T47D (cell line): ENCODE measurements at regions not wholly inside any gene's neighbourhood (a gene's known extent, or its start where the extent isn't known, plus 50 kb on each side); places are given as distances from the start of the nearest gene placed in this dataset.

Experiments
- DNase-seq, 2 experiments: peaks; one replicate each; pipeline versions ENCODE4 v3.0.0 to v3.0.0-alpha.2; 2011 to 2012; ENCODE audit warnings: low read depth in 1 of 2, low spot score in 1 of 2
- JUND ChIP-seq: IDR thresholded peaks from 2 replicates; pipeline ENCODE4 v1.6.1; 2012; ENCODE audit warnings: low read depth
- in situ Hi-C: cut with HindIII; loops from 2 replicates; pipeline ENCODE4 v1.10.0; 2016; ENCODE audit warnings: low sequenced_read_pairs, low pct_unique_long_range_greater_than_20kb

- DNase-seq: no peak
- TF ChIP-seq JUND: no peak
- in situ Hi-C loops: no loop called here
Measured at GRCh38 chr12:114201794-114202193, 204.2 kb downstream of the TBX5 start.

DNA sequence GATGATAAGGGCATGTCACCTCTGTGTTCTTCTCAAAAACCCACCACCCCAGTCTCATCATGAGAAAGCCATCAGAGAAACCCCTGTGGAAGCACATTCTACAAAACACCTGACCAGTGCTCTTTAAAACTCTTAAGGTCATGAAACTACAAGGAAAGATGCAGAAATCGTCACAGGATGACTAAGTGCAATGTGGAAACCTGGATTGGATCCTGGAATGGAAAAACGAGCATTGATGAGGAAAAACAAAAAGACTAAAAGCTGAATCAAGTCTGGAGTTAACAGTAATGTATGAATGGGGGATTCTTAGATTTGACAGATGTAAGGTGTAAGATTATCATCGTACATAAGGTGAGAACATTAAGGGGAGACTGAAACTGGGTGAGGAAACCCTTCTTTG is 211.0 kb downstream of the TBX5 start:
- DNase-seq: no peak
- TF ChIP-seq JUND: no peak
- in situ Hi-C loops: no loop called here

GRCh38 chr12:114194066-114194465 is 211.9 kb downstream of the TBX5 start:
- in situ Hi-C loops: no loop called here
- no peak for TF ChIP-seq JUND
- no peak for DNase-seq

- in situ Hi-C loops: no loop called here
- no peak for DNase-seq
Measured at GRCh38 chr12:114193474-114193873, 212.5 kb downstream of the TBX5 start.

DNA sequence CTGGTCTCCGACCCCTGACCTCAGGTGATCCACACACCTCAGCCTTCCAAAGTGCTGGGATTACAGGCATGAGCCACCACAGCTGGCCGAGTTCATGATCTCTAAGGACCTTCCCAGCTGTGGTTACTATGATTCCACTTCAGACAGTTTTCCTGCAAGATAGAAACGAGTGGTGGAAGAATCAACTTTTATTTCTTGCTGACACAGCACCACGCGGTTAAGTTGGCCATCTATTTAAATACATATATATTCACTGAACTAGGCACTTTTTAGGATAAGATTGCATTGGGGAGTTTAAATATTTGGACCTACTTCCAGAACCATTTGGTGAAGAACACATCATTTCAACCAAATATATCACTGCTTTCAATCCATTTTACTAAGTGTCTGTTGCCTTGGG is 213.4 kb downstream of the TBX5 start:
- DNase-seq: no peak
- no peak for TF ChIP-seq JUND
- in situ Hi-C loops: no loop called here

More at GRCh38 chr12:114193474-114193873, 212.5 kb downstream of the TBX5 start:
- TF ChIP-seq JUND: no peak

DNA sequence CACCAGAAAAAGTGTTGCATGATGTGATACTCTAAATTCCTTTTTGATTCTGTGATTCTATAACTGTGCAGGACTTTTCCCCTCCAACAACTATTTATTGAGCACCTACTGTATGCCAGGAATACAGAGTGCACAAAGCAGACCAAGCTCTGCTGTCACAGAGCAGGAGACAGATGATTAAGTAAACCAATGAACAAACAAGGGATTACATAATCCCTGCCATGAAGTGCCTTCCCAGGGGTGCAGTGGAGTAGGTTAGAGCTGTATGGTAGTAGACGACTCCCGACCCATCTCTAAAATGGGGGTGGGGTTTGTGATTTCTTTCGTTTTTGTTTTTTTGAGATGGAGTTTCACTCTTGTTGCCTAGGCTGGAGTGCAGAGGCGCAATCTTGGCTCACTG is 213.9 kb downstream of the TBX5 start:
- TF ChIP-seq JUND: no peak
- DNase-seq: no peak
- in situ Hi-C loops: no loop called here

- no peak for DNase-seq
- no peak for TF ChIP-seq JUND
- in situ Hi-C loops: no loop called here
Measured at GRCh38 chr12:114191581-114191980, 214.4 kb downstream of the TBX5 start.

DNA sequence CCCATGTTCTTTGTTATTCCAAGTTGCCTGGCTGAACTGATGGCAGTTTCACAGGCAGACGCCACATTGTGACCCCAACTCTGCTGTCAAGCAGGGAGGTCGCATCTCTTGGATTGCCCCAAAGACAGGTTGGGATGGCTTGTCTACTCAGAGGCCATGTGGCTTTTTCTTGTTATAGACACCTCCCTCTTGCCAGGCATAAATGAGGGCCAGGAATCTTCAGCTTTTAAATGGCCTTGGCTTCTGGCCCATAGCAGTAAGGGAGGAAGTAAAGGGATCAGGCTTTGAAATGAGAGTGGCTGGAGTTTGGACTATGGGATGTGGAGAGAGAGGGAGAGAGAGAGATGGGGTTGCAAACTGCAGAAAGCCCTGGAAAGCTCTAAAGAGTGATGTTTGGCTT is 215.0 kb downstream of the TBX5 start:
- TF ChIP-seq JUND: no peak
- no peak for DNase-seq
- in situ Hi-C loops: no loop called here

- in situ Hi-C loops: no loop called here
- no peak for TF ChIP-seq JUND
Measured at GRCh38 chr12:114189266-114189665, 216.7 kb downstream of the TBX5 start.

DNA sequence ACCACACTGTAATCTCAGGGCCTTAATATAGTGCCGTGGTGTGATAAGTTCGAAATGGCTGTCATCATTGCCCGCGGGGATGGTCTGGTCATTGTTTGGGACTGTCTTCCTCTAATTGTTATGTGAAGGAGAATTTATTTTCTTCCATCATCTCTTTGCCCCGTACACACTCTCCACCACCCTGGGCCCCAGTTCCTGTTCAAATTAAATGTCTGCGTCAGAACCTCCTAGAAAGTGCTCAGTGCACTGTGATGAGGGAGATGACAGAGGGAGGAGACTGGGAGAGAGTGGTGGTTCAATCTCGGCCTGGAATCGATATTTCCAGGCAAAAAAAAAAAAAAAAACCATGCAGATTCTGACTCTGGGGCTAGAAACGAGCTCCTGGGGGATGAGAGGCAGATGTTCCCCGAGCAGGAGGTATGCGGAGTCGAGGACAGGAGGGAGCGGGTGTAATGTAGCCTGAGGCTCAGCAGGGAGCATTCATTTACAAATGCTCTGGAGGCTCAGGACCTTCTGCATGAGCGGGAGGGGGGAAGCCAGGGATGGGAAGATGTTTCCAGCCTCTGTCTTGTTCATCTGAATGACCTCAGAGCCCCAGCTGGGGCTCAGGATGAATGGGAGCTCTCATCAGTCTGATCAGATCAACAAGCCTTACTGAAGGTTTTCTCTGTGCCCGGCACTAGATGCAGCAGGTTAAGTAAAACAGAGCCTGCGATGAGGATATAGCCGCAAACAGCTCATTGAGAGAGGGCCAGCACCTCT is 219.5 kb downstream of the TBX5 start:
- DNase-seq: no peak
- in situ Hi-C loops: no loop called here
- TF ChIP-seq JUND: no peak

More at GRCh38 chr12:114189266-114189665, 216.7 kb downstream of the TBX5 start:
- no peak for DNase-seq

DNA sequence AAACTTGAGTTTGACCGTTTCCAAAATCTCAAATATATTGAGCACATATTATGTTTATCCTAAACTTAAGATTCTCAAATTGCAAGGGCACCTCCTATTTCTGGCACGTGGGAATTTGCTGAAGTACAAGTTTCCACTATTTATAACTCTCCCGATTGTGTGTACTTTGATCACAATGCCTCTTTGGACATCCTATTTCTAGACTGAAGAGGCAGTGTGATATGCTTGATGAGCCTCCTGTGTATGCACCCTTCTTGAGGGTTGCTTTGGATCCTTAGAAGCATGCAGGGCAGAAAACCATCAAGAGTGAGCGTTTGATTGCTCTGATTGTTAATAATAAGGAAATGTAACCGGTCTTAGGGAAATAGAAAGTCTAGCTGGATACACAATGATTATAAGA is 218.9 kb upstream of the RBM19 start:
- in situ Hi-C loops: no loop called here
- no peak for TF ChIP-seq JUND
- no peak for DNase-seq

- no peak for DNase-seq
- in situ Hi-C loops: no loop called here
- TF ChIP-seq JUND: no peak
Measured at GRCh38 chr12:114174326-114174725, 208.2 kb upstream of the RBM19 start.

DNA sequence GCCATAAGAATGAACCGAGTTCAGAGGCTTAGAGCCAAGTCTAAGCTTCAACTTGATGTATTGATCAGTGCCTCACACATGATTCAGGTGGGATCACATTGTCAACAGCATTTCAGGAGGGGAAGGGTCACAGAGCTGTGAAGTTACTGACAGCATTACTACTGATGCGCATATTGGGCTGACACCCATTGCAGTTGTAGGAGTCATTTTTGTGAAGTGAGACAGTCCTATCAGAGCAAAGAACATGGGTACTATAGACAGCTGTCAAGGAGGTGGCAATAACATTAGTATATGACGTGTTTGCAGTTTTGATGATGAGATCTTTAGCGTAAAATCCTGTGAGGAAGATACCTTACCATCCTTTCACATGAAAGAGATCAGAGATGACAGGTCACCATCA is 206.0 kb upstream of the RBM19 start:
- TF ChIP-seq JUND: no peak
- no peak for DNase-seq
- in situ Hi-C loops: no loop called here

- DNase-seq: no peak
- TF ChIP-seq JUND: no peak
- in situ Hi-C loops: no loop called here
Measured at GRCh38 chr12:114168061-114168460, 201.9 kb upstream of the RBM19 start.

DNA sequence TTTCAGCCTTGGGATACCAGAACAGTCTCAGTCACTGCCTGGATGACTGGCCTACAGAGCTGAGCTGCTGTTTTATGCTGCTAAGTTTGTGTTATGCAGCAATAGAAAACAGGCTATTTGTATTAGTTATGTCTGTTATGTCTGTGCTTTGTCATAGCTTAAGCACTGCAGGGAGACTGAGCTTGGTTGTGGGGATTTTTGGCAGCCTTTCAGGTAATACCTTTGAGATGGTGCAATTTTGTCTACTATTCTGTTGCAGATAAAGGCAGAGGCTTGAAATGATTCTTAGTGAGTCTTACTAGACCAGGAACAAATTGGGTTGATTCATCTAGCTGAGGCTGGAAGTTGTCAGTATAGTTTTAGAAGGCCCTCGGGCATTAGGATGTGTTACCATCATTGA is 201.3 kb upstream of the RBM19 start:
- DNase-seq: no peak
- in situ Hi-C loops: no loop called here

More for the DNA sequence above, 201.3 kb upstream of the RBM19 start:
- TF ChIP-seq JUND: no peak
